MM.1S (cell line): ENCODE measurements at regions not wholly inside any gene's neighbourhood (a gene's known extent, or its start where the extent isn't known, plus 50 kb on each side); places are given as distances from the start of the nearest gene placed in this dataset.

Source experiments
- CTCF ChIP-seq: fragments of 300-600 bp; sonication (generic); IDR thresholded peaks from 2 replicates; pipeline ENCODE4 v1.5.1; 2016; ENCODE audit warnings: antibody characterized with exemption, low read length, mixed read lengths
- EZH2 ChIP-seq: fragments of 300-600 bp; sonication (generic); optimal IDR thresholded peaks from 2 replicates; pipeline ENCODE3; 2017; ENCODE audit warnings: low read depth, mild to moderate bottlenecking, antibody characterized with exemption, low read length, mixed read lengths

GRCh38 chr6:119587537-119587936 is 238.0 kb upstream of the MAN1A1 start:
- TF ChIP-seq CTCF, result no peak
- TF ChIP-seq EZH2, result no peak
